ENCODE measurements at regions not wholly inside any gene's neighbourhood (a gene's known extent, or its start where the extent isn't known, plus 50 kb on each side); places are given as distances from the start of the nearest gene placed in this dataset.

- DNase-seq (ENCODE audit: low spot score), result no peak
- in situ Hi-C loops (cut with MboI; ENCODE audit: low sequenced_read_pairs, unreplicated experiment), result no loop called here
- no peak for TF ChIP-seq CTCF (IDR thresholded peaks at IDR 0.05; ENCODE audit: borderline replicate concordance, control extremely low read depth, extremely low read depth, insufficient read depth, missing control alignments)
Observed at GRCh38 chr2:142347751-142348150, 216.9 kb upstream of the LRP1B start.

- in situ Hi-C loops (cut with MboI; ENCODE audit: low sequenced_read_pairs, unreplicated experiment), result no loop called here
- no peak for DNase-seq (ENCODE audit: low spot score)
- no peak for TF ChIP-seq CTCF (IDR thresholded peaks at IDR 0.05; ENCODE audit: borderline replicate concordance, control extremely low read depth, extremely low read depth, insufficient read depth, missing control alignments)
Observed at GRCh38 chr2:142339261-142339660, 208.4 kb upstream of the LRP1B start.

- no peak for TF ChIP-seq CTCF (IDR thresholded peaks at IDR 0.05; ENCODE audit: borderline replicate concordance, control extremely low read depth, extremely low read depth, insufficient read depth, missing control alignments)
- in situ Hi-C loops (cut with MboI; ENCODE audit: low sequenced_read_pairs, unreplicated experiment), result no loop called here
- no peak for DNase-seq (ENCODE audit: low spot score)
Observed at GRCh38 chr2:142332196-142332595, 201.4 kb upstream of the LRP1B start.

GRCh38 chr2:142330458-142330857 lies 199.6 kb upstream of the LRP1B start:
- no peak for DNase-seq (ENCODE audit: low spot score)
- no peak for TF ChIP-seq CTCF (IDR thresholded peaks at IDR 0.05; ENCODE audit: borderline replicate concordance, control extremely low read depth, extremely low read depth, insufficient read depth, missing control alignments)
- in situ Hi-C loops (cut with MboI; ENCODE audit: low sequenced_read_pairs, unreplicated experiment), result no loop called here

GRCh38 chr2:142325870-142326269 lies 195.1 kb upstream of the LRP1B start:
- DNase-seq (ENCODE audit: low spot score), result no peak
- TF ChIP-seq CTCF (IDR thresholded peaks at IDR 0.05; ENCODE audit: borderline replicate concordance, control extremely low read depth, extremely low read depth, insufficient read depth, missing control alignments), result no peak
- in situ Hi-C loops (cut with MboI; ENCODE audit: low sequenced_read_pairs, unreplicated experiment), result no loop called here

- in situ Hi-C loops (cut with MboI; ENCODE audit: low sequenced_read_pairs, unreplicated experiment), result no loop called here
- DNase-seq (ENCODE audit: low spot score), result no peak
- TF ChIP-seq CTCF (IDR thresholded peaks at IDR 0.05; ENCODE audit: borderline replicate concordance, control extremely low read depth, extremely low read depth, insufficient read depth, missing control alignments), result no peak
Observed at GRCh38 chr2:142323206-142323605, 192.4 kb upstream of the LRP1B start.
